Gastroesophageal sphincter (tissue), 4 donors: ENCODE measurements at regions not wholly inside any gene's neighbourhood (a gene's known extent, or its start where the extent isn't known, plus 50 kb on each side); places are given as distances from the start of the nearest gene placed in this dataset.

Experiments
- ATAC-seq: fragments of 150-250 bp; one replicate; pipeline ENCODE4 v1.9.1; 2016; ENCODE audit warnings: mild to moderate bottlenecking, moderate library complexity
- H3K27ac ChIP-seq, 4 donors: fragments of 200-600 bp; sonication (generic) in 3 of 4; 1 replicate in 3 of 4; 2 replicates in 1 of 4; pipeline ENCODE4 v1.5.1; 2016 to 2019
- H3K27me3 ChIP-seq: fragments of 200-600 bp; sonication (generic); one replicate; pipeline ENCODE4 v1.5.1; 2019
- H3K36me3 ChIP-seq, 2 donors: fragments of 200-600 bp; sonication (generic); one replicate each; pipeline ENCODE4 v1.5.1; 2019; ENCODE audit warnings: control low read depth in 1 of 2
- H3K4me1 ChIP-seq, 3 donors: fragments of 200-600 bp; sonication (generic); 1 replicate in 2 of 3; 2 replicates in 1 of 3; pipeline ENCODE4 v1.5.1; 2016 to 2019; ENCODE audit warnings: control low read depth in 2 of 3
- H3K4me3 ChIP-seq, 2 donors: fragments of 200-600 bp; sonication (generic); one replicate each; pipeline ENCODE4 v1.5.1; 2019; ENCODE audit warnings: mild to moderate bottlenecking in 1 of 2, moderate library complexity in 1 of 2
- H3K9me3 ChIP-seq, 3 donors: fragments of 200-600 bp; sonication (generic); one replicate each; pipeline ENCODE4 v1.5.1; 2017 to 2019; ENCODE audit warnings: control low read depth in 2 of 3
- EP300 ChIP-seq: sonication (generic); formaldehyde crosslinking; IDR thresholded peaks from one replicate; pipeline ENCODE4 v1.6.1; 2017; ENCODE audit warnings: antibody characterized with exemption, mild to moderate bottlenecking
- POLR2A ChIP-seq, 2 donors: fragments of 450-650 bp; IDR thresholded peaks; one replicate each; pipeline ENCODE4 v1.6.1; 2017; ENCODE audit warnings: antibody characterized with exemption in 2 of 2, mild to moderate bottlenecking in 2 of 2, moderate library complexity in 1 of 2
- POLR2AphosphoS5 ChIP-seq: sonication (generic); formaldehyde crosslinking; IDR thresholded peaks from one replicate; pipeline ENCODE4 v1.6.1; 2017; ENCODE audit warnings: antibody characterized with exemption
- WGBS, 2 donors: methylation state at CpG; one replicate each; pipeline ENCODE4 v1.1.5; 2018; ENCODE audit warnings: low coverage in 1 of 2; 5-methylcytosine and 5-hydroxymethylcytosine counted together
- TF ChIP-seq, protein P1 (sequence below), 4 experiments: fragments of 200-600 bp in 2 of 4; fragments of 450-650 bp in 2 of 4; sonication (generic) in 1 of 4; IDR thresholded peaks; one replicate each; pipeline ENCODE4 v1.5.1; 2017 to 2019; ENCODE audit warnings: antibody characterized with exemption in 4 of 4, mild to moderate bottlenecking in 2 of 4, moderate library complexity in 2 of 4

DNA sequence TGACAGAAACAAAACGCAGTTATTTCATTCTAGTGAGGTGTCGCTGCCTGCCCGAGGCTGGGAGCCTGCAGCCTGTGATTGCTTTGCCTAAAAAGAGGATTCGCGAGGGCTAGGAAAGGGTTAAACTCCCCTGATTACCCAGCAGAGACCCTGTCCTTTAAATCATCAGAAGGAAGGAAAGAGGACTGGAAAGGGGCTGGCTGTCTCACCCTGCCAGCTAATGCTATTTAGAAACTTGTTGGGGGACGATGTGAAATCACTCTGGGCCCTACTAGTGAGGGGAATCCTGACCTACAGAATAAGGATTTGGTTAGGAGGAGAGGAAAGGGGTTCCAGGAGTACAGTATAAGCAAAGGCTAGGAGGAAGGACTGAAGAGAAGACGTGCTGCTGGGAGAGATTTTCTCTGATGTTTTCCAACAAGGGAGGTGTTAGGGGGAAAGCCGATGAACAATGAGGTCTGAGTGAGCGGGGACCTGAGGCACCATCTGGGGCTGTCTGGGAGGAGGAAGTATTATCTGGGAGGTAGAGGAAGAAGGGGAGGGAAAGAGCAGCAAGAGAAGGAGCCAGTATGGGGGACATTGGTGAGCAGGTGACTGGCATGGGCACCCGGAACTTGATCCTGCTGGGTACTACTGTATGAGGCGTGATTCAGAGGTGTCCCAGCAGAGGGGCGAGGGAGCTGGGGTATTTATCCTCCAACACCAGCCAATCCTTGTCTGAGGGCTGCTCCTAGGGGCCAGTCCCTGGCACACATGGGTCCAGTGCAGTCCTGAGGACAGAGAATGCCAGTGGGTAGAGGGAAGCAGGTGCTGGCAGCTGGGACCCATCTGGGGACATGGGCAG lies 55.7 kb upstream of the PTPRS start:
- Histone ChIP-seq H3K27me3 (peaks cover 91% of the 10 kb centered on the region), H3K4me1 (no peaks in the 10 kb centered on the region)

DNA sequence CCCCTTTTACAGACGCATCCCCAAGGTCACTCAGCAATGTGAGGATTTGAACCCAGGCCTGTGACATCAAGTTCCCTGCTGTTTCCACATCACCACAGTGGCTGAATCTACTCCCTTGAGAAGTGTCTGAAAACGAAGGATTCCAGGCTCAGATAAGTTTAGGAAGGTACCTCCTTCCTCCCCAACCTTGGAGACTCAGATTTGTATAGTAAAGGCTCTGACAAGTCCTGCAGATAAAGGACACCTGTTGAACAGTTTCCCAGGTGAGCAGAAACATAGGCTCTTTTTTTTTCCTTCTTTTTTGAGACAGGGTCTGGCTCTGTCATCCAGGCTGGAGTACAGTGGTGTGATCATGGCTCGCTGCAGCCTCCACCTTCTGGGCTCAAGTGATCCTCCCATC lies 56.4 kb upstream of the PTPRS start:
- Histone ChIP-seq H3K27me3 (peaks cover 84% of the 10 kb centered on the region), H3K4me1 (no peaks in the 10 kb centered on the region), H3K9me3 (peaks cover 0 to 5% (median 0%) of the 10 kb centered on the region in 3 donors), H3K27ac (no peak overlapping the region), H3K36me3 (no peaks in the 10 kb centered on the region), H3K4me3 (no peak overlapping the region)
- TF ChIP-seq POLR2A (IDR thresholded peaks at IDR 0.05), result no peak
- TF ChIP-seq EP300, result no peak
- no peak for TF ChIP-seq POLR2AphosphoS5
- TF ChIP-seq, protein P1, sequence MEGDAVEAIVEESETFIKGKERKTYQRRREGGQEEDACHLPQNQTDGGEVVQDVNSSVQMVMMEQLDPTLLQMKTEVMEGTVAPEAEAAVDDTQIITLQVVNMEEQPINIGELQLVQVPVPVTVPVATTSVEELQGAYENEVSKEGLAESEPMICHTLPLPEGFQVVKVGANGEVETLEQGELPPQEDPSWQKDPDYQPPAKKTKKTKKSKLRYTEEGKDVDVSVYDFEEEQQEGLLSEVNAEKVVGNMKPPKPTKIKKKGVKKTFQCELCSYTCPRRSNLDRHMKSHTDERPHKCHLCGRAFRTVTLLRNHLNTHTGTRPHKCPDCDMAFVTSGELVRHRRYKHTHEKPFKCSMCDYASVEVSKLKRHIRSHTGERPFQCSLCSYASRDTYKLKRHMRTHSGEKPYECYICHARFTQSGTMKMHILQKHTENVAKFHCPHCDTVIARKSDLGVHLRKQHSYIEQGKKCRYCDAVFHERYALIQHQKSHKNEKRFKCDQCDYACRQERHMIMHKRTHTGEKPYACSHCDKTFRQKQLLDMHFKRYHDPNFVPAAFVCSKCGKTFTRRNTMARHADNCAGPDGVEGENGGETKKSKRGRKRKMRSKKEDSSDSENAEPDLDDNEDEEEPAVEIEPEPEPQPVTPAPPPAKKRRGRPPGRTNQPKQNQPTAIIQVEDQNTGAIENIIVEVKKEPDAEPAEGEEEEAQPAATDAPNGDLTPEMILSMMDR (IDR thresholded peaks at IDR 0.05), result no peak
- no peak for ATAC-seq
- 63% methylated on average over 2 of the region's 3 CpGs; no CpG with 5 or more reads in 1 of the 2 donors for WGBS, 2 donors

More for the DNA sequence above, 55.7 kb upstream of the PTPRS start:
- TF ChIP-seq POLR2AphosphoS5, result no peak
- Histone ChIP-seq H3K4me3 (no peak overlapping the region), H3K27ac (no peak overlapping the region), H3K36me3 (no peaks in the 10 kb centered on the region), H3K9me3 (peaks cover 0 to 5% (median 0%) of the 10 kb centered on the region in 3 donors)
- WGBS, 2 donors, result 11 to 21% methylated on average over 9 to 12 of the region's 12 CpGs
- ATAC-seq, result no peak

DNA sequence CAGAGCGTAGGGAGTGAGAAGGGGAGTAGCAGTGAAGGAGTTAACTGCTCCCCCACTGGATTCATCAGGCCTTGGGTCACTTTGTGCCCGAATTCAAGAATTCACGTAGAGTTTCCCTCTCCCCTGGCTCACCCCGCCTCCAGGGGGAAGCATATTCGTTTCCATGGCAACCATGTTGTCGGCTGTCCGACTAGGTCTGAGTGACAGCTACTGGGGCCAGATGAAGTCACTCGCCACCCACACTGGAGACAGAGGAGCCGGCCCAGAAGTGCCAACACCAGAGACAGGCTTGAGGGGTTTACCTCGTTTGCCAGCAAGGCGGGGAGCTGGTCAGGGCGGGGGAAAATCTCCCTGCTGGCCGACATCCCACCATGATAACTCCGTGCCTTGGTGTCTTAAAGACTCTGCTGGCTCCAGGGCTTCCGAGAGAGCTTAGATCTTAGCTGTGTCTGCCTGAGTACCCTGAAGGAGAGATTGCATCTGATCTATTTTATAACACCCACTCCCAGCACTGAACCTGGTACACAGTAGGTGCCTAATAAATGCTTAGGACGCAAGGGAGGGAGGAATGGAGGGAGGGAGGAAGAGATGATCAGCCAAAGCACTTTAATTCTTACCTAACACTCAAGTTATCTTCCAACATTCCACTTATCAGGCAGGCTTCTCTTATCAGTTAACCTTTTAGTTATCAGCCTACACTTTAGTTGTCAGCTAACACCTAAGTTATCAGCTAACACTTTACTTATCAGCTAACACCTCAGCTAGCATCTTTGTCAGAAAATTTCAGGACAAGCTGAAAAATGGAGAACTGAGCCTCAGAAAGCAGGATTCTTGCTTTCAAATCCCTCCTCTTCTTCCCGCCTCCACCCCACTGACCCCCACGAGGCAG lies 57.2 kb upstream of the ZNRF4 start:
- TF ChIP-seq POLR2AphosphoS5 (no peak), EP300 (no peak), POLR2A (IDR thresholded peaks at IDR 0.05) (no peak)
- TF ChIP-seq, protein P1 (IDR thresholded peaks at IDR 0.05), result no peak
- Histone ChIP-seq H3K4me1 (no peaks in the 10 kb centered on the region), H3K27ac (no peak overlapping the region), H3K27me3 (peaks cover 73% of the 10 kb centered on the region), H3K4me3 (no peak overlapping the region), H3K9me3 (peaks cover 0 to 5% (median 0%) of the 10 kb centered on the region in 3 donors), H3K36me3 (no peaks in the 10 kb centered on the region)
- WGBS, 2 donors, result 5 to 10% methylated on average over 3 to 8 of the region's 18 CpGs
- no peak for ATAC-seq

DNA sequence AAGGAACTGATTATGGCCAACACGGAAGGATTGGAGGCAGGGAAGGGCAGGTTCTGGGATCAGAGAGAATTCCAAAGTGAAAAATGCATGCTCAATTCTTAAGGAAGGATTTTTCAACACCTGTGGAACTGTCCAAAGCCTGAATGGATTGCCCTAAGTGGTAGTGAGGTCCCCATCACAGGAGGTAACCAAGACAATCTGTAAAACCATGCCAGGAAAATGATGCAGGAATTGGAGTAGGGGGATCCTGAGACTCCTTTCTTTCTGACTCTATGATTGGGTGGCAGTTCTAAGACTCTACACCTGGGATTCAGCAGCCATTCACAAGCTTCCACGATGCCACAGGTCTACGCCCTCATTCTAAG lies 56.5 kb upstream of the ZNRF4 start:
- no peak for TF ChIP-seq EP300
- TF ChIP-seq, protein P1 (IDR thresholded peaks at IDR 0.05), result no peak
- 100% methylated on average over 1 to 2 of the region's 3 CpGs for WGBS, 2 donors
- Histone ChIP-seq H3K4me1 (no peaks in the 10 kb centered on the region), H3K27ac (no peak overlapping the region), H3K36me3 (no peaks in the 10 kb centered on the region), H3K27me3 (peaks cover 67% of the 10 kb centered on the region), H3K4me3 (no peak overlapping the region), H3K9me3 (peaks cover 0 to 5% (median 0%) of the 10 kb centered on the region in 3 donors)
- ATAC-seq, result no peak

DNA sequence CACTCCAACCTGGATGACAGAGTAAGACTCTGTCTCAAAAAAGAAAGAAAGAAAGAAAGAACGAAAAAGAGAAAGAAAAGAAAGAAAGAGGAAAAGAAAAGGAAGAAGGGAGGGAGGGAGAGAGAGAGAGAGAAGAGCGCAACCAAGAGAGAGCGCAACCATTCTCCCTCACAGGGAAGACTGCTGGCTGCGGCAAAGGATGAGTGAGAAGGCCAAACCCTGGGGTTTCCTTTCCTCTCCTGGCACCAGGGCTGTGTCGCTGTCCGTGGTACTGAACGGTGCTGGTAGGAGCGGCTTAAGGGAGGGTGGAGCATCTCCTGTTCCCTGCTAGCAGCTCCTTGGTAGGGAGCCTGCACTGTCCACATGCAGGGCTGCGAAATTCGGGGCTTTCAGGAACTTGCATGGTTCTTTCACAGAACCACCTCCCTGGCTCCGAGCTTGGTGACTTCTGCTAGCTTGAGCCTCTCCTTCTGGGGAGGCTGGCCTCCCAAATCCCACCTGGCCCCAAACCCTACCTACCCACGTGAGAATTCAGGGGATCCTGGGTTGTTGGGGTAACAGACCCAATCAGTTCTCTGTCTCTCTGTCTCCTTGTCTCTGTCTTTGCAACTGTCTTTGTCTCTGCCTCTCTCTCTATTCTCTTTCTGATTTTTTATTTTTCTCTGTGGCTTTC lies 51.1 kb upstream of the ZNRF4 start:
- Histone ChIP-seq H3K36me3 (no peaks in the 10 kb centered on the region), H3K4me1 (no peaks in the 10 kb centered on the region), H3K27ac (no peak overlapping the region), H3K9me3 (peaks cover 0 to 19% (median 0%) of the 10 kb centered on the region in 3 donors), H3K27me3 (peaks cover 45% of the 10 kb centered on the region), H3K4me3 (no peak overlapping the region)
- 1 to 2% methylated on average over 6 to 12 of the region's 12 CpGs for WGBS, 2 donors
- ATAC-seq, result no peak
- no peak for TF ChIP-seq EP300
- TF ChIP-seq, protein P1 (IDR thresholded peaks at IDR 0.05), result no peak
- TF ChIP-seq POLR2A (IDR thresholded peaks at IDR 0.05), result no peak
- TF ChIP-seq POLR2AphosphoS5, result no peak
